OCI-LY3 (cell line): ENCODE measurements at regions not wholly inside any gene's neighbourhood (a gene's known extent, or its start where the extent isn't known, plus 50 kb on each side); places are given as distances from the start of the nearest gene placed in this dataset.

Experiments
- CTCF ChIP-seq: fragments of 200-600, 300-600 bp; sonication (generic); IDR thresholded peaks from 2 replicates; pipeline ENCODE4 v1.5.1; 2014; ENCODE audit warnings: antibody characterized with exemption, low read length, low read depth
- EZH2phosphoT487 ChIP-seq: fragments of 200-600 bp; shearing (Covaris generic); IDR thresholded peaks from 2 replicates; pipeline ENCODE4 v1.6.1; 2018; ENCODE audit warnings: antibody characterized with exemption, mixed run types, low read depth

GRCh38 chr4:174084981-174085380 lies 198.5 kb downstream of the FBXO8 start:
- TF ChIP-seq CTCF (no peak), EZH2phosphoT487 (no peak)
